LNCAP (cell line): ENCODE measurements at regions not wholly inside any gene's neighbourhood (a gene's known extent, or its start where the extent isn't known, plus 50 kb on each side); places are given as distances from the start of the nearest gene placed in this dataset.

Experiments
- CTCF ChIP-seq: fragments of 450-650 bp; IDR thresholded peaks from 2 replicates; pipeline ENCODE4 v1.5.1; 2017; ENCODE audit warnings: mild to moderate bottlenecking

- no peak for TF ChIP-seq CTCF
Observed at GRCh38 chr18:22783245-22783644, 149.9 kb upstream of the RBBP8 start.

- no peak for TF ChIP-seq CTCF
Observed at GRCh38 chr18:22783662-22784076, 149.5 kb upstream of the RBBP8 start.

GRCh38 chr18:22789052-22789451 lies 144.1 kb upstream of the RBBP8 start:
- TF ChIP-seq CTCF = no peak

- no peak for TF ChIP-seq CTCF
Observed at GRCh38 chr18:22789600-22789999, 143.5 kb upstream of the RBBP8 start.

- TF ChIP-seq CTCF = no peak
Observed at GRCh38 chr18:22790545-22791309, 142.4 kb upstream of the RBBP8 start.

GRCh38 chr18:22791310-22791610 lies 141.9 kb upstream of the RBBP8 start:
- no peak for TF ChIP-seq CTCF

GRCh38 chr18:22796113-22796512 lies 137.0 kb upstream of the RBBP8 start:
- TF ChIP-seq CTCF = no peak

GRCh38 chr18:22800551-22800951 lies 132.6 kb upstream of the RBBP8 start:
- no peak for TF ChIP-seq CTCF
